Naive thymus-derived CD4-positive, alpha-beta T cell (primary cell): ENCODE measurements at regions not wholly inside any gene's neighbourhood (a gene's known extent, or its start where the extent isn't known, plus 50 kb on each side); places are given as distances from the start of the nearest gene placed in this dataset.
"Not testable (repeated sequence)": the region's sequence is repeated elsewhere in the genome, so short reads cannot be mapped to it uniquely, and the experiment has no call there.

ENCODE experiments used
- ATAC-seq: fragments of 150-1000 bp; cut with Tn5 transposase; 2 replicates; pipeline ENCODE4 v1.10.0; 2021; ENCODE audit warnings: mild to moderate bottlenecking, moderate library complexity
- CTCF ChIA-PET: fragments of 350-600 bp; sonication (Branson Sonifier 250); formaldehyde crosslinking; loops from one replicate; lab custom pipeline; 2021; ENCODE audit warnings: antibody characterized with exemption; lab: Charles Lee
- POLR2A ChIA-PET: fragments of 350-600 bp; sonication (Branson Sonifier 250); formaldehyde crosslinking; loops from one replicate; lab custom pipeline; 2021; ENCODE audit warnings: antibody characterized with exemption, inconsistent platforms; lab: Charles Lee
- DNase-seq, 9 donors: peaks; one replicate each; pipeline versions ENCODE4 v3.0.0 to v3.0.0-alpha.2; 2020 to 2022; ENCODE audit warnings: mixed read lengths in 1 of 9
- H3K27ac ChIP-seq: one replicate; pipeline ENCODE4 v1.7.0; 2013; ENCODE audit warnings: mild to moderate bottlenecking, low read depth, low read length, moderate library complexity
- H3K27me3 ChIP-seq, 2 donors: one replicate each; pipeline ENCODE4 v1.7.0; 2013; ENCODE audit warnings: low read length in 2 of 2, mild to moderate bottlenecking in 2 of 2, moderate library complexity in 2 of 2; ENCODE audit not compliant: control insufficient read depth in 2 of 2, insufficient read depth in 2 of 2
- H3K36me3 ChIP-seq, 3 experiments: 1 replicate in 2 of 3; 2 replicates in 1 of 3; pipeline ENCODE4 v1.7.0; 2013; ENCODE audit warnings: low read length in 3 of 3, mild to moderate bottlenecking in 3 of 3, moderate library complexity in 1 of 3; ENCODE audit not compliant: insufficient read depth in 3 of 3, control insufficient read depth in 2 of 3
- H3K4me1 ChIP-seq, 2 donors: one replicate each; pipeline ENCODE4 v1.7.0; 2013; ENCODE audit warnings: low read length in 2 of 2, mild to moderate bottlenecking in 2 of 2, moderate library complexity in 1 of 2; ENCODE audit not compliant: control insufficient read depth in 2 of 2, insufficient read depth in 2 of 2
- H3K4me3 ChIP-seq: 2 replicates; pipeline ENCODE4 v1.7.0; 2013; ENCODE audit warnings: mild to moderate bottlenecking, low read length
- H3K9me3 ChIP-seq, 3 experiments: 1 replicate in 2 of 3; 2 replicates in 1 of 3; pipeline ENCODE4 v1.7.0; 2013; ENCODE audit warnings: low read length in 3 of 3; ENCODE audit not compliant: control insufficient read depth in 2 of 3
- H3K27ac Mint-ChIP-seq, 9 donors: one replicate each; pipeline ENCODE4 v1.8.0; 2020 to 2022; ENCODE audit warnings: mixed read lengths in 9 of 9, mild to moderate bottlenecking in 8 of 9, moderate library complexity in 5 of 9, inconsistent platforms in 2 of 9
- H3K27me3 Mint-ChIP-seq, 5 donors: one replicate each; pipeline ENCODE4 v1.8.0; 2021 to 2022; ENCODE audit warnings: mixed read lengths in 5 of 5, mild to moderate bottlenecking in 1 of 5
- H3K36me3 Mint-ChIP-seq, 5 donors: one replicate each; pipeline ENCODE4 v1.8.0; 2020 to 2022; ENCODE audit warnings: mixed read lengths in 5 of 5, mild to moderate bottlenecking in 3 of 5, inconsistent platforms in 1 of 5
- H3K4me1 Mint-ChIP-seq, 7 donors: one replicate each; pipeline ENCODE4 v1.8.0; 2020 to 2022; ENCODE audit warnings: mixed read lengths in 7 of 7, mild to moderate bottlenecking in 3 of 7, inconsistent platforms in 1 of 7
- H3K4me3 Mint-ChIP-seq, 10 donors: one replicate each; pipeline ENCODE4 v1.8.0; 2020 to 2022; ENCODE audit warnings: mild to moderate bottlenecking in 10 of 10, mixed read lengths in 10 of 10, moderate library complexity in 6 of 10, inconsistent platforms in 2 of 10
- H3K9me3 Mint-ChIP-seq, 11 donors: one replicate each; pipeline ENCODE4 v1.8.0; 2020 to 2022; ENCODE audit warnings: mixed read lengths in 11 of 11, mild to moderate bottlenecking in 4 of 11, inconsistent platforms in 1 of 11, moderate library complexity in 1 of 11
- intact Hi-C, 2 donors: fragments of 100-400 bp; cut with micrococcal nuclease; formaldehyde crosslinking; loops; one replicate each; pipeline ENCODE4 v1.15.1; 2023

DNA sequence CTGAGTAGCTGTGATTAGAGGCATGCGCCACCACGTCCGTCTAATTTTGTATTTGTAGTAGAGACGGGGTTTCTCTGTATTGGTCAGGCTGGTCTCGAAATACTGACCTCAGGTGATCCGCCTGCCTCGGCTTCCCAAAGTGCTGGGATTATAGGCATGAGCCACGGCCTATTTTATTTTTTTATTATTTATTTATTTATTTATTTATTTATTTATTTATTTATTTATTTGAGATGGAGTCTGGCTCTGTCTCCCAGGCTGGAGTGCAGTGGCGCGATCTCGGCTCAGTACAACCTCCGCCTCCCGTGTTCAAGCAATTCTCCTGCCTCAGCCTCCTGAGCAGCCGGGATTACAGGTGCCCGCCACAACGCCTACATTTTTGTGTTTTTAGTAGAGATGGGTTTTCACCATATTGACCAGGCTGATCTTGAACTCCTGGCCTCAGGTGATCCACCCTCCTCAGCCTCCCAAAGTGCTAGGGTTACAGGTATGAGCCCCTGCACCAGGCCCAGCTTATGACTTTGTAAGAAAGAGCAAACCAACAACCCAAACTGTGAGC, 56.3 kb upstream of the TIAM2 start:
- H3K4me3 Mint-ChIP-seq, intact Hi-C loops, CTCF ChIA-PET, H3K4me1 Mint-ChIP-seq, DNase-seq, H3K27ac ChIP-seq, H3K4me3 ChIP-seq, H3K9me3 Mint-ChIP-seq, H3K36me3 ChIP-seq, H3K4me1 ChIP-seq, H3K27me3 Mint-ChIP-seq, H3K9me3 ChIP-seq, H3K27me3 ChIP-seq, POLR2A ChIA-PET, ATAC-seq, H3K27ac Mint-ChIP-seq: not testable (repeated sequence)
- peaks cover 0 to 20% (median 4%) of the 10 kb centered on the region in 5 donors for H3K36me3 Mint-ChIP-seq

DNA sequence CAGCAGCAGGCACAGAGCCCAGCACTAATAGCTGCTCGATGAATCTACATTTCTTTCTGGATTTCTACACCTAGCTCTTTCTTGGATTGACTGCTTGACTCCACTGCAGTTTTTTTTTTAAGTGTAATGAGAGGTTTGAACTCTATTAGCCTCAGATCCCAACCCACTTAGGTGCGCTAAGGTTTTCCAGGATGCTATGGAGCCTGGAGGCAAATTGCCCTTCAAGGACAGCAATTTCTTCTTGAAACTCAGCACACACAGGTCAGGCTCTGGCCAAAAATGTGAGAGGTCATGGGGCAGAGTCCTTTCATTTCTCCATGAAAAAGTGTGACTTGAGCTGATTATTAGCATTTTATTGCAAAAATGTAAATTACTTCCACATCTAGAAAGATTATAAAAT, 52.3 kb upstream of the TIAM2 start:
- no peak for DNase-seq
- ATAC-seq: no peak
- Histone ChIP-seq H3K4me1 (no peaks in the 10 kb centered on the region), H3K4me3 (no peak overlapping the region), H3K9me3 (no peaks in the 10 kb centered on the region), H3K27ac (no peak overlapping the region), H3K27me3 (no peaks in the 10 kb centered on the region), H3K36me3 (peaks cover 0 to 4% (median 0%) of the 10 kb centered on the region in 3 experiments)
- ChIA-PET POLR2A (interaction anchor here (0.6 kb wide), 1 partner anchor 154 kb away, joined by 3 read pairs; no protein-coding TSS in a partner anchor), CTCF (no interaction called here)
- no peaks in the 10 kb centered on the region for H3K27me3 Mint-ChIP-seq
- peaks cover 0 to 3% (median 0%) of the 10 kb centered on the region in 11 donors for H3K9me3 Mint-ChIP-seq
- H3K4me1 Mint-ChIP-seq: no peaks in the 10 kb centered on the region
- no peak overlapping the region for H3K27ac Mint-ChIP-seq
- H3K36me3 Mint-ChIP-seq: peaks cover 9 to 40% (median 25%) of the 10 kb centered on the region in 5 donors
- no peak overlapping the region for H3K4me3 Mint-ChIP-seq
- intact Hi-C loops: no loop called here

DNA sequence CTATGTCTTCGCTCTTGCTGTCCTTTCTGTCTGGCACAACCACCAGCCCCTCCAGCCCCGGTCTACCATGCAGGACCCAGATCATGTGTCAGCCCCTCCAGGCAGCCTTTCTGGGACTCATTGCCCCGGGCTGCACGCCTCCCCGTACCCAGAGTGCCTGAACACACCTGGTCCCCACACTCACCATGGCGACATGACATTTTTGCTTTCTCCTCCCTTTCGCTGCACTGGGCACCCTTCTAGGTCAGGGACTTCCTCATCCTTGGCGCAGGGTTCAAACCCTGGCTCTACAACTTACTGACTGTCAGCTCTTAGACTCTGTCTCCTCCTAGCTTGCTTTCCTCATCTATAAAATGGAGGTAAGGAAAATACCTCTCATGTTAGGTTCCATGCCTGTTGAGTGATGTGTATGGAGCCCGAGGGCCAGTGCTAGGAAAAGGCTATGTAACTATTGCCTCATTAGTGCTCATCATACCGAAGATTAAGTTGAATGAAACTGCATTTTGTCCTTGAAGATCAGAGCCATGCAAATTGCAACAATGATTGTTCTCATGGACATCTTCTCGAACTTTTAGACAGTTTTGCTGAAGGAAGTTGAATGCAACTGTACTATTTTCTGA, 49.7 kb upstream of the TIAM2 start:
- Histone ChIP-seq H3K9me3 (no peaks in the 10 kb centered on the region), H3K27ac (no peak overlapping the region), H3K4me1 (no peaks in the 10 kb centered on the region), H3K4me3 (no peak overlapping the region), H3K36me3 (peaks cover 0 to 9% (median 0%) of the 10 kb centered on the region in 3 experiments), H3K27me3 (no peaks in the 10 kb centered on the region)
- peak; percentile 26 for ATAC-seq
- H3K9me3 Mint-ChIP-seq: peaks cover 0 to 6% (median 0%) of the 10 kb centered on the region in 11 donors
- no peak for DNase-seq
- H3K36me3 Mint-ChIP-seq: peaks cover 13 to 56% (median 37%) of the 10 kb centered on the region in 5 donors
- CTCF ChIA-PET: no interaction called here
- intact Hi-C loops: no loop called here
- H3K4me3 Mint-ChIP-seq: no peak overlapping the region
- POLR2A ChIA-PET: no interaction called here
- no peak overlapping the region for H3K27ac Mint-ChIP-seq
- no peaks in the 10 kb centered on the region for H3K27me3 Mint-ChIP-seq
- peaks cover 0 to 12% (median 2%) of the 10 kb centered on the region in 7 donors for H3K4me1 Mint-ChIP-seq
